Fibroblast of skin of scalp (primary cell): ENCODE measurements at regions not wholly inside any gene's neighbourhood (a gene's known extent, or its start where the extent isn't known, plus 50 kb on each side); places are given as distances from the start of the nearest gene placed in this dataset.
"Not testable (repeated sequence)": the region's sequence is repeated elsewhere in the genome, so short reads cannot be mapped to it uniquely, and the experiment has no call there.

ENCODE experiments used
- DNase-seq: peaks from one replicate; pipeline ENCODE4 v3.0.0-alpha.2; 2013

- peak; percentile 94 for DNase-seq
These were observed 257.7 kb upstream of the PROK2 start for GRCh38 chr3:72042397-72043203.

- DNase-seq = peak; percentile 48
These were observed 256.6 kb upstream of the PROK2 start for GRCh38 chr3:72041511-72041910.

GRCh38 chr3:72041076-72041475, 256.1 kb upstream of the PROK2 start:
- DNase-seq = no peak

- DNase-seq = no peak
These were observed 254.7 kb upstream of the PROK2 start for GRCh38 chr3:72039677-72040076.

GRCh38 chr3:72036899-72037298, 252.0 kb upstream of the PROK2 start:
- DNase-seq = peak; percentile 78

GRCh38 chr3:72035606-72036005, 250.7 kb upstream of the PROK2 start:
- DNase-seq = no peak

GRCh38 chr3:72034986-72035385, 250.0 kb upstream of the PROK2 start:
- no peak for DNase-seq

GRCh38 chr3:72033666-72034428, 248.9 kb upstream of the PROK2 start:
- no peak for DNase-seq

GRCh38 chr3:72032441-72033135, 247.6 kb upstream of the PROK2 start:
- DNase-seq = no peak

GRCh38 chr3:72031581-72031980, 246.6 kb upstream of the PROK2 start:
- peak; percentile 77 for DNase-seq

- DNase-seq = not testable (repeated sequence)
These were observed 245.3 kb upstream of the PROK2 start for GRCh38 chr3:72030296-72030695.

GRCh38 chr3:72028726-72029125, 243.8 kb upstream of the PROK2 start:
- DNase-seq = peak; percentile 78

- DNase-seq = not testable (repeated sequence)
These were observed 243.4 kb upstream of the PROK2 start for GRCh38 chr3:72028307-72028706.

GRCh38 chr3:72027728-72028127, 242.8 kb upstream of the PROK2 start:
- DNase-seq = not testable (repeated sequence)

- no peak for DNase-seq
These were observed 237.1 kb upstream of the PROK2 start for GRCh38 chr3:72022027-72022426.

- DNase-seq = no peak
These were observed 236.6 kb upstream of the PROK2 start for GRCh38 chr3:72021531-72021930.

- no peak for DNase-seq
These were observed 233.5 kb upstream of the PROK2 start for GRCh38 chr3:72018343-72018984.

- DNase-seq = no peak
These were observed 233.0 kb upstream of the PROK2 start for GRCh38 chr3:72017935-72018334.

- no peak for DNase-seq
These were observed 232.4 kb upstream of the PROK2 start for GRCh38 chr3:72017311-72017710.

- DNase-seq = no peak
These were observed 230.5 kb upstream of the PROK2 start for GRCh38 chr3:72015463-72015862.

GRCh38 chr3:72013084-72013483, 228.1 kb upstream of the PROK2 start:
- no peak for DNase-seq

- no peak for DNase-seq
These were observed 227.4 kb upstream of the PROK2 start for GRCh38 chr3:72012363-72012762.

GRCh38 chr3:72011485-72011884, 226.5 kb upstream of the PROK2 start:
- DNase-seq = peak; percentile 97
